Panc1 (cell line): ENCODE measurements at regions not wholly inside any gene's neighbourhood (a gene's known extent, or its start where the extent isn't known, plus 50 kb on each side); places are given as distances from the start of the nearest gene placed in this dataset.

Experiments used
- POLR2AphosphoS5 ChIP-seq: IDR thresholded peaks from 2 replicates; pipeline ENCODE4 v1.6.1; 2012; ENCODE audit warnings: mild to moderate bottlenecking, low read depth, low read length, moderate library complexity
- TCF7L2 ChIP-seq: IDR thresholded peaks from 2 replicates; pipeline ENCODE4 v1.6.1; 2011; ENCODE audit warnings: mild to moderate bottlenecking, low read depth, low read length, inconsistent platforms
- TF ChIP-seq, protein P1 (sequence below): fragments of 450-650 bp; IDR thresholded peaks from 2 replicates; pipeline ENCODE4 v1.5.1; 2017; ENCODE audit warnings: mild to moderate bottlenecking
- TF ChIP-seq, protein P2 (sequence below), 2 experiments: IDR thresholded peaks; 2 replicates each; pipeline ENCODE4 v1.6.1; 2011 to 2012; ENCODE audit warnings: low read depth in 2 of 2, control low read depth in 1 of 2, low read length in 1 of 2, mild to moderate bottlenecking in 1 of 2, moderate library complexity in 1 of 2; ENCODE audit not compliant: insufficient read depth in 1 of 2

DNA sequence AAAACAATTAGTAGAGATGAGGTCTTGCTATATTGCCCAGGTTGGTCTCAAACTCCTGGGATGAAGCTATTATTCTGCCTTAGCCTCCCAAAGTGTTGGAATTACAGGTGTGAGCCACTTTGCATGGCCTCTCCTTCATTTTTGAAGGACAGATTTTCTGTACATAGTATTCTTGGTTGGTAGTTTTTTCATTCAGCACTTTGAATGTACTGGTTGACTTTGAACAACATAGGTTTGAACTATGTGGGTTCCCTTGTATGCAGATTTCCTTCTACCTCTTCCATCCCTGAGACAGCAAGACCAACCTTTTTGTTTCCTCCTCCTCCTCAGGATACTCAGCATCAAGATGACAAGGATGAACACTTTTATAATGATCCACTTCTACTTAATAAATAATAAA is 436.4 kb downstream of the QKI start:
- TF ChIP-seq, protein P1, sequence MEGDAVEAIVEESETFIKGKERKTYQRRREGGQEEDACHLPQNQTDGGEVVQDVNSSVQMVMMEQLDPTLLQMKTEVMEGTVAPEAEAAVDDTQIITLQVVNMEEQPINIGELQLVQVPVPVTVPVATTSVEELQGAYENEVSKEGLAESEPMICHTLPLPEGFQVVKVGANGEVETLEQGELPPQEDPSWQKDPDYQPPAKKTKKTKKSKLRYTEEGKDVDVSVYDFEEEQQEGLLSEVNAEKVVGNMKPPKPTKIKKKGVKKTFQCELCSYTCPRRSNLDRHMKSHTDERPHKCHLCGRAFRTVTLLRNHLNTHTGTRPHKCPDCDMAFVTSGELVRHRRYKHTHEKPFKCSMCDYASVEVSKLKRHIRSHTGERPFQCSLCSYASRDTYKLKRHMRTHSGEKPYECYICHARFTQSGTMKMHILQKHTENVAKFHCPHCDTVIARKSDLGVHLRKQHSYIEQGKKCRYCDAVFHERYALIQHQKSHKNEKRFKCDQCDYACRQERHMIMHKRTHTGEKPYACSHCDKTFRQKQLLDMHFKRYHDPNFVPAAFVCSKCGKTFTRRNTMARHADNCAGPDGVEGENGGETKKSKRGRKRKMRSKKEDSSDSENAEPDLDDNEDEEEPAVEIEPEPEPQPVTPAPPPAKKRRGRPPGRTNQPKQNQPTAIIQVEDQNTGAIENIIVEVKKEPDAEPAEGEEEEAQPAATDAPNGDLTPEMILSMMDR, result no peak
- TF ChIP-seq, protein P2, sequence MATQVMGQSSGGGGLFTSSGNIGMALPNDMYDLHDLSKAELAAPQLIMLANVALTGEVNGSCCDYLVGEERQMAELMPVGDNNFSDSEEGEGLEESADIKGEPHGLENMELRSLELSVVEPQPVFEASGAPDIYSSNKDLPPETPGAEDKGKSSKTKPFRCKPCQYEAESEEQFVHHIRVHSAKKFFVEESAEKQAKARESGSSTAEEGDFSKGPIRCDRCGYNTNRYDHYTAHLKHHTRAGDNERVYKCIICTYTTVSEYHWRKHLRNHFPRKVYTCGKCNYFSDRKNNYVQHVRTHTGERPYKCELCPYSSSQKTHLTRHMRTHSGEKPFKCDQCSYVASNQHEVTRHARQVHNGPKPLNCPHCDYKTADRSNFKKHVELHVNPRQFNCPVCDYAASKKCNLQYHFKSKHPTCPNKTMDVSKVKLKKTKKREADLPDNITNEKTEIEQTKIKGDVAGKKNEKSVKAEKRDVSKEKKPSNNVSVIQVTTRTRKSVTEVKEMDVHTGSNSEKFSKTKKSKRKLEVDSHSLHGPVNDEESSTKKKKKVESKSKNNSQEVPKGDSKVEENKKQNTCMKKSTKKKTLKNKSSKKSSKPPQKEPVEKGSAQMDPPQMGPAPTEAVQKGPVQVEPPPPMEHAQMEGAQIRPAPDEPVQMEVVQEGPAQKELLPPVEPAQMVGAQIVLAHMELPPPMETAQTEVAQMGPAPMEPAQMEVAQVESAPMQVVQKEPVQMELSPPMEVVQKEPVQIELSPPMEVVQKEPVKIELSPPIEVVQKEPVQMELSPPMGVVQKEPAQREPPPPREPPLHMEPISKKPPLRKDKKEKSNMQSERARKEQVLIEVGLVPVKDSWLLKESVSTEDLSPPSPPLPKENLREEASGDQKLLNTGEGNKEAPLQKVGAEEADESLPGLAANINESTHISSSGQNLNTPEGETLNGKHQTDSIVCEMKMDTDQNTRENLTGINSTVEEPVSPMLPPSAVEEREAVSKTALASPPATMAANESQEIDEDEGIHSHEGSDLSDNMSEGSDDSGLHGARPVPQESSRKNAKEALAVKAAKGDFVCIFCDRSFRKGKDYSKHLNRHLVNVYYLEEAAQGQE (IDR thresholded peaks at IDR 0.05; ENCODE audit: insufficient read depth in 1 of 2, low read depth in 2 of 2, low read length in 1 of 2), result no peak
- TF ChIP-seq POLR2AphosphoS5, result no peak
- no peak for TF ChIP-seq TCF7L2
